Ovary (tissue), 7 donors: ENCODE measurements at regions not wholly inside any gene's neighbourhood (a gene's known extent, or its start where the extent isn't known, plus 50 kb on each side); places are given as distances from the start of the nearest gene placed in this dataset.

ENCODE experiments used
- DNase-seq, 5 donors: peaks; one replicate each; pipeline ENCODE4 v3.0.0-alpha.2; 2019 to 2020
- H3K27ac ChIP-seq, 2 donors: fragments of 200-600 bp; one replicate each; pipeline versions ENCODE4 v1.5.1 to v1.8.0; 2019 to 2022
- H3K27me3 ChIP-seq: fragments of 200-600 bp; one replicate; pipeline ENCODE4 v1.8.0; 2022
- H3K36me3 ChIP-seq: fragments of 200-600 bp; sonication (generic); one replicate; pipeline ENCODE4 v1.5.1; 2019
- H3K4me1 ChIP-seq: one replicate; pipeline ENCODE4 v1.8.1; 2013; ENCODE audit warnings: mild to moderate bottlenecking, moderate library complexity; ENCODE audit not compliant: insufficient read depth
- H3K4me3 ChIP-seq: fragments of 200-600 bp; sonication (generic); one replicate; pipeline ENCODE4 v1.5.1; 2017
- H3K9me3 ChIP-seq, 2 donors: fragments of 200-600 bp in 1 of 2; sonication (generic) in 1 of 2; one replicate each; pipeline versions ENCODE4 v1.5.1 to v1.8.1; 2013 to 2019; ENCODE audit warnings: mild to moderate bottlenecking in 1 of 2, moderate library complexity in 1 of 2
- CTCF ChIP-seq, 3 donors: fragments of 450-650 bp in 2 of 3; fragments of 200-600 bp in 1 of 3; IDR thresholded peaks; one replicate each; pipeline versions ENCODE4 v1.5.1 to v1.8.0; 2016 to 2022; ENCODE audit warnings: antibody characterized with exemption in 3 of 3, mild to moderate bottlenecking in 1 of 3
- EP300 ChIP-seq: sonication (generic); formaldehyde crosslinking; IDR thresholded peaks from one replicate; pipeline ENCODE4 v1.6.1; 2017; ENCODE audit warnings: antibody characterized with exemption
- POLR2A ChIP-seq: fragments of 450-650 bp; IDR thresholded peaks from one replicate; pipeline ENCODE4 v1.6.1; 2017; ENCODE audit warnings: antibody characterized with exemption, mild to moderate bottlenecking, moderate library complexity
- WGBS, 3 donors: extraction: QIAGEN DNeasy Blood & Tissue Kit in 1 of 3; methylation state at CpG; one replicate each; pipeline versions ENCODE4 v1.1.5 to v1.1.7; 2013 to 2017; 5-methylcytosine and 5-hydroxymethylcytosine counted together
- intact Hi-C, 4 donors: fragments of 100-400 bp; cut with DNase I; formaldehyde crosslinking; loops; one replicate each; pipeline versions ENCODE4 v1.11.0 to v1.15.1; 2022 to 2023
- donor health status: DM: no; HTN: no; CAD: no; lungs with moderate emphysema.
- donor health status: DM: no; HTN: no; CAD: no.
- donor health status: Bipolar disorder and iron deficiency.
- donor health status: DM: no; HTN: no; CAD: no.
- donor health status: DM: yes; HTN: yes; CAD: no.

GRCh38 chr12:125968413-125968812 is 903.2 kb downstream of the AACS start:
- no peak for TF ChIP-seq CTCF (IDR thresholded peaks at IDR 0.05)
- H3K27me3 ChIP-seq = no peaks in the 10 kb centered on the region
- H3K9me3 ChIP-seq = no peaks in the 10 kb centered on the region
- intact Hi-C loops = no loop called here
- H3K27ac ChIP-seq = no peak overlapping the region
- no peaks in the 10 kb centered on the region for H3K4me1 ChIP-seq
- H3K36me3 ChIP-seq = no peaks in the 10 kb centered on the region
- 46 to 71% (median 59%) methylated on average over 2 of the region's 2 CpGs for WGBS, 3 donors
- H3K4me3 ChIP-seq = no peak overlapping the region
- DNase-seq = no peak

GRCh38 chr12:125971981-125972380 is 906.7 kb downstream of the AACS start:
- 66 to 88% (median 80%) methylated on average over 3 of the region's 3 CpGs for WGBS, 3 donors
- Histone ChIP-seq H3K4me1 (no peaks in the 10 kb centered on the region), H3K4me3 (no peak overlapping the region), H3K36me3 (no peaks in the 10 kb centered on the region), H3K27me3 (no peaks in the 10 kb centered on the region), H3K9me3 (no peaks in the 10 kb centered on the region), H3K27ac (no peak overlapping the region)
- intact Hi-C loops = no loop called here
- TF ChIP-seq POLR2A (no peak), CTCF (IDR thresholded peaks at IDR 0.05) (no peak), EP300 (no peak)
- no peak for DNase-seq

- Histone ChIP-seq H3K36me3 (no peaks in the 10 kb centered on the region), H3K27me3 (no peaks in the 10 kb centered on the region), H3K4me1 (no peaks in the 10 kb centered on the region), H3K4me3 (no peak overlapping the region), H3K9me3 (no peaks in the 10 kb centered on the region), H3K27ac (no peak overlapping the region)
- no peak for DNase-seq
- intact Hi-C loops = no loop called here
- TF ChIP-seq POLR2A = no peak
- no peak for TF ChIP-seq EP300
- no peak for TF ChIP-seq CTCF (IDR thresholded peaks at IDR 0.05)
- 50 to 69% (median 54%) methylated on average over 2 of the region's 2 CpGs for WGBS, 3 donors
Observed at GRCh38 chr12:125978286-125978685, 913.1 kb downstream of the AACS start.

GRCh38 chr12:125981610-125982253 is 916.5 kb downstream of the AACS start:
- H3K4me1 ChIP-seq = no peaks in the 10 kb centered on the region
- no peak for DNase-seq
- TF ChIP-seq CTCF (IDR thresholded peaks at IDR 0.05) = no peak
- TF ChIP-seq POLR2A = no peak
- TF ChIP-seq EP300 = no peak
- H3K27me3 ChIP-seq = no peaks in the 10 kb centered on the region
- no peak overlapping the region for H3K27ac ChIP-seq
- H3K9me3 ChIP-seq = peaks cover 0 to 9% of the 10 kb centered on the region in 2 donors
- WGBS, 3 donors = 28 to 49% (median 35%) methylated on average over 7 of the region's 7 CpGs
- intact Hi-C loops = no loop called here
- no peaks in the 10 kb centered on the region for H3K36me3 ChIP-seq
- H3K4me3 ChIP-seq = no peak overlapping the region
